T-helper 1 cell (primary cell): ENCODE measurements at regions not wholly inside any gene's neighbourhood (a gene's known extent, or its start where the extent isn't known, plus 50 kb on each side); places are given as distances from the start of the nearest gene placed in this dataset.
A peak's percentile ranks its signal among the peaks of the same experiment; 100 is the strongest.

Experiments
- DNase-seq, 5 donors: peaks; one replicate each; pipeline ENCODE4 v3.0.0-alpha.2; 2012 to 2020

GRCh38 chr10:47169581-47169980 lies 130.4 kb upstream of the GDF10 start:
- DNase-seq = no peak

DNA sequence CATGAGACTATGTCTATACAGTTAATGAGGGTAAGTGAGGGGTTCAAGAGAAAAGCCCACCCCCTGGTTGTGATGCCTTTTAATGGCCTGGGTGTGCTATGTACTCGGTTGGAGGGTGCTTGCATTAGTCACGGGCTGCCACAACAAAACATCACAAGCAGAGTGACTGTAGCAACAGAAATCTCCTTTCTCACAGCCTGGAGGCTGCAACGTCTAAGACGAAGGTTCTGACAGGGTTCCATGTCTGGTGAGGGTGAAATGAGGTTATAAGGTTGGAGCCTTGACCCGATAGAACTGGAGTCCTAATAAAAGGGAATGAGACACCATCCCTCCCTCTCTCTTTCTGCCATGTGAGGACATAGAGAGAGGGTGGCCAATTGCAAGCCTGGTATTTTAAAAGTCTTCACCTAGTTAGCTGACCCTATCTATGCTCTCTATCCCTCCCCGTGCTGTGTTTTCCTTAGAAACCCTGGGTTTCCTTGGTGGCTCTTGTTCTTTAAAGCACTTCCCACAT lies 126.0 kb upstream of the GDF10 start:
- DNase-seq = no peak

GRCh38 chr10:47175181-47176123 lies 124.5 kb upstream of the GDF10 start:
- no peak for DNase-seq

GRCh38 chr10:47176206-47176902 lies 123.6 kb upstream of the GDF10 start:
- DNase-seq = no peak

DNA sequence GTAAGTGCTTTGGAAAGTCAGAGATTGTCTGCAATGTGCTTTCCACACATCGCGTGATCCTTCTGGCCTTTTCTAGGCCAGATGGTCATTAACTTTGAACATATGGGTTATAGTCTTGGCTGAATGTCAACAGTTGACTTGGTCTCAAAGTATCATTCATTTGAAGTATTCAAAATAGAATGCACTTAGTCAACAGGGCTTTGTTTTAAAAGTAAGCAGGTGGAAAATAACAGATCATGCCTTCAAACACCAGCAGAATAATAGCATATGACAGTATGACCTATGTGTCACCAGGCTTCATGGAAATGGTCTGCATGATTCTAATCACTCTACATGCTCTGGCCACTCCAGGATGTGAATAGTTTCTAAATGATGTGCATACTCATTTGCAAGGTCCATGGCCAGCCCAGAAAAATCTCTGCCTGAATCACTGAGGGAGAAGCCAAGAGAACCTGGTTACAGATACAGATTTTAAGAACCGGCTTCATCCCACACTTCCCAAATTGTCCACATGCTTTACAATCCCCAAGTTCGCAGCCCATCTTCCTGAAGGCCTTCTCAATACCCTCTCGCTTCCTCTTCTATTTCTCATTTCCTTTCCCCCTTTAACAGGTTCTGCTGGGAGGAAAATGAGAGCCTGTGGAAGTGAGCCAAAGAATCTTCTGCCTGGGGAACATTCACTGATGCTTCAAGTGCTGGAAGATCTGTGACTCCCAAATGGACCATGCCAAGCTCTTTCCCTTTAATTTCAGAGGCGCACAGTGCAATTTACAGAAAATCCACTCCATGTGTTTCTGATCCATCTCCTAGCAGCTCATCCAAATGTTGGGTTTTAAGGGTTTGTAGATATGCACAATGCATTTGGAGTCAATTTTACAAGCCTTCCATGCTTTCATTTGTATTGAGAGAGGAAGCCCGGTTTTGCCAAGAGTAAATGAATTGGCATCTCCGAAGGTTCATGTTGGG lies 122.8 kb upstream of the GDF10 start:
- DNase-seq = no peak

- DNase-seq = no peak
These were observed 121.3 kb upstream of the GDF10 start for GRCh38 chr10:47178537-47179290.

GRCh38 chr10:47179291-47179647 lies 120.7 kb upstream of the GDF10 start:
- peak in 1 of 5 donors; percentile 15 for DNase-seq

GRCh38 chr10:47181052-47181849 lies 118.7 kb upstream of the GDF10 start:
- no peak for DNase-seq

- no peak for DNase-seq
These were observed 116.9 kb upstream of the GDF10 start for GRCh38 chr10:47182934-47183703.

DNA sequence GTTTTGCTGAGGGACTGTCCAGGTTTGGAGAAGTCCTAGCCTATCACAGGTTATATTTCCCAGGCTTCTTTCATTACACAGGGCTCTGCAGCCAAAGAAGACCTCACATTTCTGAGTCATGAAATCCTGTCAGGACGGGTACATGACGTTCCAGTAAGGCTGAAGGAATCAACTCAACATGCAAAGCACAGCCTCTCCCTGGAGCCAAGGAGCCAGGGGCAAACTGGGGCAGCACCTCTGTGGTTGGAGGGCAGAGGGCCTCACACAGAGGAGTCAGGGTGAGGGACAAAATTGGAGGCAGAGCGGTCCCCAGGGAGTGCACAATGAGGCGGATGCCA lies 116.3 kb upstream of the GDF10 start:
- DNase-seq = no peak

DNA sequence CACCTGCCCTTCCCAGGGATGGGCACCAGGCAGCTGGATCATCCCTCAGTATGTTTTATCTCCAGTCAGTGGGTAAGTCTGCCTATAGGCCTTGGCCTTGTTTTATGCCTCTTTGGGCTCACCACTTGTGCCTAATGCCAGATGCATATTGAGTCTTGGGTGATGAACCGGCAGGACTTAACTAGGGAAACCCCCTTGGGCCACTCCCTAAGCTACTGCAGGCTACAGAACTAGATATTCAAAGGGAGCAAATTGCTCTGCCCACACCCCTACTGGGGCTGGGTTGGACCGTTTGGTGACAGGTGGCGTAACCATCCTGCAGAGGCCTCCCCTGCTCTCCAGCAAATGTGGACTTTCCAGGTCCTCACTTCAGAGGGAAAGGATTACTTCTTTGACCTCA lies 115.7 kb upstream of the GDF10 start:
- DNase-seq = no peak

DNA sequence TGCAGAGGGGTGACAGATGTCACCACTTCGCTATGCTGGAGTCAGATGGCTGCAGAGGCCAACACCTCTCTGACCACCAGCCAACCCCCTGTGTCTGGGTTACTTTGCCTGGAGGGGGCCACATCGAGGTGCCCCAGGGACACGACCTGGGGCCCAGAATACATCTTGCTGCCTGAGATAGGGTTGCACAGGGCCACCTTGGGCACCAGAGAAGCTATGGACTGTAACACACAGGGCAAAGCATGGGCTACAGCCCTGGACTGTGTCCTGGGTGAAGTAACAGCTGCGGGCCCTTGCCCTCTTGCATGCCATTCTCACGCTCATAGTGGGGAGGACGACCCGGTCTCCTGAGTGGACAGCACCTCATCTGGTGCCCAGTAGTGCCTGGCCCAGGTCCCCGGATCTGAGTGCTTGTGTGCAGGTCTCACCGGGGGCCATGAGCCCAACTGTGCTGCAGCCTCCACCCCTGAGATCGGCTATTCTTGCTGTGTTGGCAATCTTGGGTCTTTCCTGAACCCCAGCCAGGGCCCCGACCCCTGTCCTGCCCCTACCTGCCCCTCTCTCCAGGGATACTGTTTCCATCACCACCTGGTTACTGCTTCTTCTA lies 115.2 kb upstream of the GDF10 start:
- no peak for DNase-seq

GRCh38 chr10:47186941-47187340 lies 113.1 kb upstream of the GDF10 start:
- no peak for DNase-seq

GRCh38 chr10:47187592-47187991 lies 112.4 kb upstream of the GDF10 start:
- no peak for DNase-seq

GRCh38 chr10:47188156-47188555 lies 111.8 kb upstream of the GDF10 start:
- DNase-seq = no peak

- DNase-seq = no peak
These were observed 110.2 kb upstream of the GDF10 start for GRCh38 chr10:47189802-47190201.

- DNase-seq = no peak
These were observed 109.7 kb upstream of the GDF10 start for GRCh38 chr10:47190301-47190700.

DNA sequence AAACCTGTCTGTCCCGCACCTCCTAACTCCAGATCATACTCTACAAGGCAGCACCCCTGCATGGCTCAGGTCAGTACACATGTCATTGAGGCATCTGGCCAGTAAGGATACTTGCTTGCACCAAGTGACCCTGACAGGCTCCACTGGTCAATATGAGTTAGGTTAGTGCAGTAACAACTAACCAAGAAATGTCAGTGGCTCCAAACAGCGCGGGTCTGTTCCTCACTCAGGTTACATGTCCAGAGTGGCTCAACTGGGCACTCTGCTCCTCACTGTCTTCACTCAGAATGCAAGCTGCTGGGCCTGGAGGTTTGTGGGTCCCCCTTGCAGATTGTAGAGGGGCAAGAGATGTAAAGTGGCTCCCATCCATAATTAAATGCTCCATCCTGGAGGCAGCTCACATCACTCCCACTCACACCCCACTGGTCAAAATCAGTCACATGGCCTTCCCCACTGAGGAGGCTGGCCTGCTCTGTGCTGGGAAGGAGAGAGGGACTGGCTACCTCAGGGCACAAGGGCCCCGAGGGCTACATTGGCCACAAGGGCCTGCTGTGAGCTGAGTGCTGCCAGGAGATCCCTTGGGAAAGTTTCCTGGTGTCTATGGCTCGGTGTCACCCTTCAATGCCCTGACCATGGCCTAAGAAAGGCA lies 109.1 kb upstream of the GDF10 start:
- no peak for DNase-seq

GRCh38 chr10:47192273-47192672 lies 107.7 kb upstream of the GDF10 start:
- no peak for DNase-seq
